ENCODE measurements at regions not wholly inside any gene's neighbourhood (a gene's known extent, or its start where the extent isn't known, plus 50 kb on each side); places are given as distances from the start of the nearest gene placed in this dataset.

DNA sequence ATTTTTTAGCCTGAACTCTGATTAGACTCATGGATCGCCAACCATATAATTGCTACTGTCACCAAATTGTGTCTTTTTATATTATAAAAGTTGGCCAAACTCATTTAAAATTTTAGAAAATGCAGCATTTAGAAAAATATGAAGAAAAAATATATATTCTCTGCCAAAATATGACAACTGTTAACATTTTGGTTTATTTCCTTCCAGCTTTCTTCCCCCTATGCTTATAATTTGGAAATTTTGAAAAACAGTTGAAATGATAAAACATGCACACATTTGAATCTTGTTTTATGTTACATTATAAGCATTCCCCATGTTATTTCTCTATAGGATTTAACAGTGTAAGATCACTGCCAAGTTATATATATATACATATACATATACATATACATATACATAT is 1112.8 kb downstream of the TUSC7 start:
- TF ChIP-seq, protein P1, sequence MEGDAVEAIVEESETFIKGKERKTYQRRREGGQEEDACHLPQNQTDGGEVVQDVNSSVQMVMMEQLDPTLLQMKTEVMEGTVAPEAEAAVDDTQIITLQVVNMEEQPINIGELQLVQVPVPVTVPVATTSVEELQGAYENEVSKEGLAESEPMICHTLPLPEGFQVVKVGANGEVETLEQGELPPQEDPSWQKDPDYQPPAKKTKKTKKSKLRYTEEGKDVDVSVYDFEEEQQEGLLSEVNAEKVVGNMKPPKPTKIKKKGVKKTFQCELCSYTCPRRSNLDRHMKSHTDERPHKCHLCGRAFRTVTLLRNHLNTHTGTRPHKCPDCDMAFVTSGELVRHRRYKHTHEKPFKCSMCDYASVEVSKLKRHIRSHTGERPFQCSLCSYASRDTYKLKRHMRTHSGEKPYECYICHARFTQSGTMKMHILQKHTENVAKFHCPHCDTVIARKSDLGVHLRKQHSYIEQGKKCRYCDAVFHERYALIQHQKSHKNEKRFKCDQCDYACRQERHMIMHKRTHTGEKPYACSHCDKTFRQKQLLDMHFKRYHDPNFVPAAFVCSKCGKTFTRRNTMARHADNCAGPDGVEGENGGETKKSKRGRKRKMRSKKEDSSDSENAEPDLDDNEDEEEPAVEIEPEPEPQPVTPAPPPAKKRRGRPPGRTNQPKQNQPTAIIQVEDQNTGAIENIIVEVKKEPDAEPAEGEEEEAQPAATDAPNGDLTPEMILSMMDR (IDR thresholded peaks at IDR 0.05), result no peak
- TF ChIP-seq POLR2A (IDR thresholded peaks at IDR 0.05), result no peak

All from right lobe of liver (tissue), 4 donors.